CD4-positive, CD25-positive, alpha-beta regulatory T cell (primary cell): ENCODE measurements at regions not wholly inside any gene's neighbourhood (a gene's known extent, or its start where the extent isn't known, plus 50 kb on each side); places are given as distances from the start of the nearest gene placed in this dataset.

Experiments used
- ATAC-seq, 2 donors: fragments of 150-1000 bp; cut with Tn5 transposase; one replicate each; pipeline ENCODE4 v1.10.0; 2021; ENCODE audit warnings: low read depth in 2 of 2, moderate number of reproducible peaks in 2 of 2, moderate library complexity in 1 of 2
- DNase-seq, 3 donors: peaks; one replicate each; pipeline versions ENCODE4 v3.0.0 to v3.0.0-alpha.2; 2012 to 2022; ENCODE audit warnings: mixed read lengths in 1 of 3
- H3K27ac ChIP-seq: one replicate; pipeline ENCODE4 v1.7.0; 2013; ENCODE audit warnings: mild to moderate bottlenecking, low read length; ENCODE audit not compliant: insufficient read depth, poor library complexity, severe bottlenecking
- H3K27me3 ChIP-seq: one replicate; pipeline ENCODE4 v1.7.0; 2013; ENCODE audit warnings: low read length; ENCODE audit not compliant: control insufficient read depth, insufficient read depth
- H3K36me3 ChIP-seq: one replicate; pipeline ENCODE4 v1.7.0; 2013; ENCODE audit warnings: mild to moderate bottlenecking, low read length, moderate library complexity; ENCODE audit not compliant: control insufficient read depth, insufficient read depth
- H3K4me1 ChIP-seq: 2 replicates; pipeline ENCODE4 v1.7.0; 2013; ENCODE audit warnings: mild to moderate bottlenecking, low read length; ENCODE audit not compliant: insufficient read depth, control insufficient read depth, poor library complexity, severe bottlenecking
- H3K4me3 ChIP-seq: one replicate; pipeline ENCODE4 v1.7.0; 2013; ENCODE audit warnings: low read depth, mild to moderate bottlenecking, low read length, moderate library complexity
- H3K9me3 ChIP-seq, 2 experiments: 1 replicate in 1 of 2; 2 replicates in 1 of 2; pipeline ENCODE4 v1.7.0; 2013; ENCODE audit warnings: low read length in 2 of 2, mild to moderate bottlenecking in 1 of 2, moderate library complexity in 1 of 2; ENCODE audit not compliant: control insufficient read depth in 2 of 2
- H3K27ac Mint-ChIP-seq, 3 donors: one replicate each; pipeline ENCODE4 v1.8.0; 2020 to 2022; ENCODE audit warnings: mild to moderate bottlenecking in 3 of 3, mixed read lengths in 3 of 3, moderate library complexity in 2 of 3
- H3K27me3 Mint-ChIP-seq: one replicate; pipeline ENCODE4 v1.8.0; 2022; ENCODE audit warnings: mild to moderate bottlenecking, mixed read lengths
- H3K36me3 Mint-ChIP-seq: one replicate; pipeline ENCODE4 v1.8.0; 2020; ENCODE audit warnings: mixed read lengths
- H3K4me1 Mint-ChIP-seq, 4 donors: one replicate each; pipeline ENCODE4 v1.8.0; 2020 to 2022; ENCODE audit warnings: mixed read lengths in 4 of 4, mild to moderate bottlenecking in 1 of 4
- H3K4me3 Mint-ChIP-seq, 4 donors: one replicate each; pipeline ENCODE4 v1.8.0; 2020 to 2022; ENCODE audit warnings: mild to moderate bottlenecking in 4 of 4, mixed read lengths in 4 of 4, moderate library complexity in 3 of 4
- H3K9me3 Mint-ChIP-seq, 7 donors: one replicate each; pipeline ENCODE4 v1.8.0; 2020 to 2022; ENCODE audit warnings: mixed read lengths in 7 of 7, mild to moderate bottlenecking in 3 of 7, moderate library complexity in 2 of 7

DNA sequence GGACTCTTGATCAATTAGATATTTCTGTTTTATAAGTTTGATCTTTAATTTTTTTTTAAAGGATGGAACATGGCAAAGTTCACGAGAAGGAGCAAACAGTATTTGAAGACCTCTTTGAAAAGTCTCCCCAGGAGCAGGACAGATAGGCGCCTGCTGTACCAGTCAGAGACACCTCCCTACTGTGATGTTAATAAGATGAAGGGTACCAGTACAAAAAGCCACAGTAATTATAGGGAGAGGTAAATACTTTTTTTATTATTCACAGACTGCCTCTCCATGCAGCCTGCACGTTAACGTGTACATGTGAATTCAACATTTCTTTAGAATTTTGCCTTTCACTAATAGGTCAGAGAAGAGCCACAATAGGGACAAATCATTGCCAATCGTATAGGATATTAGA is 146.5 kb upstream of the CDH6 start:
- Histone ChIP-seq H3K4me3 (no peak overlapping the region), H3K4me1 (no peaks in the 10 kb centered on the region), H3K27ac (no peak overlapping the region), H3K27me3 (no peaks in the 10 kb centered on the region), H3K9me3 (no peaks in the 10 kb centered on the region), H3K36me3 (no peaks in the 10 kb centered on the region)
- no peaks in the 10 kb centered on the region for H3K36me3 Mint-ChIP-seq
- H3K27me3 Mint-ChIP-seq = no peaks in the 10 kb centered on the region
- H3K4me3 Mint-ChIP-seq = no peak overlapping the region
- no peak overlapping the region for H3K27ac Mint-ChIP-seq
- no peak for DNase-seq
- H3K4me1 Mint-ChIP-seq = no peaks in the 10 kb centered on the region
- peaks cover 0 to 15% (median 6%) of the 10 kb centered on the region in 7 donors for H3K9me3 Mint-ChIP-seq
- no peak for ATAC-seq

DNA sequence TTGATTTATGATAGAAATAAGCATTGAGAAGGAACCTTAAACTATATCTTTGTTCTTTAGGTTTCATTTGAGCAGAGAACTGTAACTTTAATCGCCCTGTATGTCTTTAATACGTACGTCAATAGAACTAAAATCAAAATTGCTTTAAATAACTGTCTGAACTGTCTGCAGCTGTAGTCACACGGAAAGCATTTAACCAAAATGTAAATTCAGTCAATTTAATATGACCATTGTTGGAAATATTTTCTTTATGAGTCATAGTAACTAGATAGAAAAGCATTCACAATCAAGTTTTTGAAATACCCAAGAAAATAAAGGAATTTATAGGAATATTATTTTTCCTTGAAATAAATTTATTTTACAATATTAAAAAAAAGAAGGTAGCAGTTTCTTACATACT is 157.1 kb upstream of the CDH6 start:
- Mint-ChIP-seq H3K4me1 (no peaks in the 10 kb centered on the region), H3K36me3 (no peaks in the 10 kb centered on the region), H3K27me3 (no peaks in the 10 kb centered on the region), H3K4me3 (no peak overlapping the region), H3K27ac (no peak overlapping the region), H3K9me3 (peaks cover 3 to 34% (median 15%) of the 10 kb centered on the region in 7 donors)
- ATAC-seq (no peak), DNase-seq (no peak)
- H3K27ac ChIP-seq = no peak overlapping the region
- no peaks in the 10 kb centered on the region for H3K27me3 ChIP-seq
- no peaks in the 10 kb centered on the region for H3K36me3 ChIP-seq
- H3K4me1 ChIP-seq = no peaks in the 10 kb centered on the region
- H3K9me3 ChIP-seq = no peaks in the 10 kb centered on the region
- H3K4me3 ChIP-seq = no peak overlapping the region

DNA sequence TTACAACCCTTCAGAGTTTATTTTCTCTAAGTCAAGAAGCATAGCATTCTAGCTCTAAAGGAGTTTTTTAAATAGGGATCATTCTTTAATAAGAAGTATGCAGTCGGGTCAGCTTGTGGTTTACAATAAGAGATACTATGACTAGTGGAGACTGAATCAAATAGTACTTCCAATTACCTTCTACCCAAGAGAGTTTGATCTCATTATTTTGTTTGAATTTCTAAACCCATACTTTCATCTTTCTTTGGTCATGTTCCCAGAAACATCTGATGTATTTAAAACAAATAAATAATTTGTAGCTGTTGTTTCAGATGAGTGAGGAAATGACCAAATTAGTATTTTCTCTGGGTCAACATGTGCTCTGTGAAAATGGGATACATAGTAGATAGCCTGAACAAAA is 160.2 kb upstream of the CDH6 start:
- peaks cover 3 to 35% (median 12%) of the 10 kb centered on the region in 7 donors for H3K9me3 Mint-ChIP-seq

GRCh38 chr5:31029925-31030324 is 163.6 kb upstream of the CDH6 start:
- Histone ChIP-seq H3K27me3 (no peaks in the 10 kb centered on the region), H3K4me1 (no peaks in the 10 kb centered on the region), H3K9me3 (peaks cover 0 to 1% of the 10 kb centered on the region in 2 experiments), H3K4me3 (no peak overlapping the region), H3K36me3 (no peaks in the 10 kb centered on the region), H3K27ac (no peak overlapping the region)
- no peaks in the 10 kb centered on the region for H3K4me1 Mint-ChIP-seq
- H3K36me3 Mint-ChIP-seq = no peaks in the 10 kb centered on the region
- H3K27ac Mint-ChIP-seq = no peak overlapping the region
- DNase-seq (no peak), ATAC-seq (no peak)
- H3K4me3 Mint-ChIP-seq = no peak overlapping the region
- no peaks in the 10 kb centered on the region for H3K27me3 Mint-ChIP-seq
- peaks cover 0 to 27% (median 6%) of the 10 kb centered on the region in 7 donors for H3K9me3 Mint-ChIP-seq

More for the DNA sequence above, 160.2 kb upstream of the CDH6 start:
- no peaks in the 10 kb centered on the region for H3K27me3 Mint-ChIP-seq
- H3K27ac ChIP-seq = no peak overlapping the region
- H3K4me3 ChIP-seq = no peak overlapping the region
- DNase-seq (no peak), ATAC-seq (no peak)
- H3K36me3 Mint-ChIP-seq = no peaks in the 10 kb centered on the region
- H3K4me1 Mint-ChIP-seq = no peaks in the 10 kb centered on the region
- H3K27me3 ChIP-seq = no peaks in the 10 kb centered on the region
- H3K4me3 Mint-ChIP-seq = no peak overlapping the region
- H3K4me1 ChIP-seq = no peaks in the 10 kb centered on the region
- H3K9me3 ChIP-seq = peaks cover 0 to 1% of the 10 kb centered on the region in 2 experiments
- H3K36me3 ChIP-seq = no peaks in the 10 kb centered on the region
- H3K27ac Mint-ChIP-seq = no peak overlapping the region

- no peak overlapping the region for H3K4me3 ChIP-seq
- peaks cover 0 to 1% of the 10 kb centered on the region in 2 experiments for H3K9me3 ChIP-seq
- H3K27ac ChIP-seq = no peak overlapping the region
- no peak overlapping the region for H3K4me3 Mint-ChIP-seq
- ATAC-seq (no peak), DNase-seq (no peak)
- no peaks in the 10 kb centered on the region for H3K4me1 ChIP-seq
- H3K27ac Mint-ChIP-seq = no peak overlapping the region
- H3K27me3 ChIP-seq = no peaks in the 10 kb centered on the region
- no peaks in the 10 kb centered on the region for H3K27me3 Mint-ChIP-seq
- H3K9me3 Mint-ChIP-seq = peaks cover 0 to 17% (median 5%) of the 10 kb centered on the region in 7 donors
- no peaks in the 10 kb centered on the region for H3K36me3 Mint-ChIP-seq
- H3K36me3 ChIP-seq = no peaks in the 10 kb centered on the region
- H3K4me1 Mint-ChIP-seq = no peaks in the 10 kb centered on the region
Observed at GRCh38 chr5:31027721-31028120, 165.8 kb upstream of the CDH6 start.

GRCh38 chr5:31023105-31023504 is 170.4 kb upstream of the CDH6 start:
- Mint-ChIP-seq H3K4me3 (no peak overlapping the region), H3K4me1 (no peaks in the 10 kb centered on the region), H3K9me3 (peaks cover 0 to 10% (median 4%) of the 10 kb centered on the region in 7 donors), H3K36me3 (no peaks in the 10 kb centered on the region), H3K27ac (no peak overlapping the region), H3K27me3 (no peaks in the 10 kb centered on the region)
- DNase-seq (no peak), ATAC-seq (no peak)
- no peaks in the 10 kb centered on the region for H3K36me3 ChIP-seq
- no peaks in the 10 kb centered on the region for H3K27me3 ChIP-seq
- H3K4me1 ChIP-seq = no peaks in the 10 kb centered on the region
- no peak overlapping the region for H3K4me3 ChIP-seq
- H3K27ac ChIP-seq = no peak overlapping the region
- no peaks in the 10 kb centered on the region for H3K9me3 ChIP-seq

GRCh38 chr5:31021181-31021624 is 172.3 kb upstream of the CDH6 start:
- Histone ChIP-seq H3K4me1 (no peaks in the 10 kb centered on the region), H3K27me3 (no peaks in the 10 kb centered on the region), H3K36me3 (no peaks in the 10 kb centered on the region), H3K27ac (no peak overlapping the region), H3K9me3 (no peaks in the 10 kb centered on the region), H3K4me3 (no peak overlapping the region)
- ATAC-seq = no peak
- no peaks in the 10 kb centered on the region for H3K36me3 Mint-ChIP-seq
- H3K4me3 Mint-ChIP-seq = no peak overlapping the region
- no peak for DNase-seq
- H3K27ac Mint-ChIP-seq = no peak overlapping the region
- H3K4me1 Mint-ChIP-seq = no peaks in the 10 kb centered on the region
- H3K9me3 Mint-ChIP-seq = peaks cover 2 to 11% (median 6%) of the 10 kb centered on the region in 7 donors
- H3K27me3 Mint-ChIP-seq = no peaks in the 10 kb centered on the region

- ATAC-seq = no peak
- Histone ChIP-seq H3K4me1 (no peaks in the 10 kb centered on the region), H3K27ac (no peak overlapping the region), H3K36me3 (no peaks in the 10 kb centered on the region), H3K9me3 (peaks cover 0 to 2% of the 10 kb centered on the region in 2 experiments), H3K4me3 (no peak overlapping the region), H3K27me3 (no peaks in the 10 kb centered on the region)
- H3K27me3 Mint-ChIP-seq = no peaks in the 10 kb centered on the region
- no peak for DNase-seq
- H3K36me3 Mint-ChIP-seq = no peaks in the 10 kb centered on the region
- H3K9me3 Mint-ChIP-seq = peaks cover 0 to 29% (median 12%) of the 10 kb centered on the region in 7 donors
- no peaks in the 10 kb centered on the region for H3K4me1 Mint-ChIP-seq
- H3K27ac Mint-ChIP-seq = no peak overlapping the region
- H3K4me3 Mint-ChIP-seq = peak overlapping the region in 1 of 4 donors; percentile 35
Observed at GRCh38 chr5:31008231-31008630, 185.3 kb upstream of the CDH6 start.
